H1 (cell line): ENCODE measurements at regions not wholly inside any gene's neighbourhood (a gene's known extent, or its start where the extent isn't known, plus 50 kb on each side); places are given as distances from the start of the nearest gene placed in this dataset.
A peak's percentile ranks its signal among the peaks of the same experiment; 100 is the strongest.

Experiments used
- CTCF ChIA-PET: fragments of 300-600 bp; sonication (Branson Sonifier 250); formaldehyde crosslinking; loops from one replicate; lab custom pipeline; 2021; ENCODE audit not compliant: partially characterized antibody; lab: Charles Lee
- POLR2A ChIA-PET: fragments of 300-600 bp; sonication (Branson Sonifier 250); formaldehyde crosslinking; loops from one replicate; lab custom pipeline; 2021; ENCODE audit warnings: inconsistent platforms; ENCODE audit not compliant: partially characterized antibody; lab: Charles Lee
- DNase-seq, 2 experiments: peaks; one replicate each; pipeline versions ENCODE4 v3.0.0 to v3.0.0-alpha.2; 2010 to 2022; ENCODE audit warnings: low spot score in 2 of 2, low read depth in 1 of 2, mixed read lengths in 1 of 2
- FAIRE-seq: peaks from 2 replicates; lab custom pipeline; 2011; peaks lifted over from hg19 to GRCh38; lab: Jason Lieb, UNC
- H2AFZ ChIP-seq: 2 replicates; pipeline ENCODE4 v1.8.1; 2012; ENCODE audit warnings: low read length, inconsistent platforms
- H2AK5ac ChIP-seq: 2 replicates; pipeline ENCODE4 v1.6.1; 2013; ENCODE audit warnings: low read depth, low read length
- H2BK120ac ChIP-seq: replicated peaks from 2 replicates; pipeline ENCODE3; 2013; ENCODE audit warnings: low read depth, low read length, inconsistent platforms
- H2BK12ac ChIP-seq: 2 replicates; pipeline ENCODE4 v1.6.1; 2013; ENCODE audit warnings: low read depth, low read length
- H2BK15ac ChIP-seq: 2 replicates; pipeline ENCODE4 v1.6.1; 2013; ENCODE audit warnings: low read length
- H2BK20ac ChIP-seq: 2 replicates; pipeline ENCODE4 v1.6.1; 2013; ENCODE audit warnings: low read length
- H2BK5ac ChIP-seq: 2 replicates; pipeline ENCODE4 v1.6.1; 2013; ENCODE audit warnings: low read depth, low read length
- H3K14ac ChIP-seq: 2 replicates; pipeline ENCODE4 v1.6.1; 2013; ENCODE audit warnings: inconsistent platforms; ENCODE audit not compliant: insufficient read length
- H3K18ac ChIP-seq: 2 replicates; pipeline ENCODE4 v1.6.1; 2013; ENCODE audit warnings: low read length; ENCODE audit errors: extremely low read depth
- H3K23ac ChIP-seq: 2 replicates; pipeline ENCODE4 v1.6.1; 2013; ENCODE audit warnings: inconsistent platforms; ENCODE audit not compliant: insufficient read length
- H3K23me2 ChIP-seq: 2 replicates; pipeline ENCODE4 v1.6.1; 2013; ENCODE audit warnings: low read depth, low read length
- H3K27ac ChIP-seq: 2 replicates; pipeline ENCODE4 v1.6.1; 2011; ENCODE audit warnings: low read depth, low read length, inconsistent platforms
- H3K27me3 ChIP-seq, 4 experiments: replicated peaks in 1 of 4; 1 replicate in 1 of 4; 2 replicates in 3 of 4; pipeline versions ENCODE4 v1.6.1 to v1.8.1; 2011 to 2013; ENCODE audit warnings: low read length in 3 of 4, mild to moderate bottlenecking in 3 of 4, inconsistent platforms in 2 of 4, mixed read lengths in 2 of 4, moderate library complexity in 1 of 4; ENCODE audit not compliant: control insufficient read depth in 3 of 4, insufficient read depth in 3 of 4; ENCODE audit errors: extremely low read depth in 1 of 4
- H3K36me3 ChIP-seq, 4 experiments: 2 replicates each; pipeline versions ENCODE4 v1.6.1 to v1.8.1; 2011 to 2013; ENCODE audit warnings: mild to moderate bottlenecking in 4 of 4, low read length in 3 of 4, moderate library complexity in 2 of 4, control low read depth in 1 of 4, inconsistent platforms in 1 of 4; ENCODE audit not compliant: insufficient read depth in 4 of 4, control insufficient read depth in 2 of 4
- H3K4ac ChIP-seq: replicated peaks from 2 replicates; pipeline ENCODE3; 2013; ENCODE audit warnings: low read length, low read depth, mixed read lengths, inconsistent platforms; ENCODE audit not compliant: insufficient read length
- H3K4me1 ChIP-seq, 4 experiments: replicated peaks in 1 of 4; 1 replicate in 1 of 4; 2 replicates in 3 of 4; pipeline versions ENCODE4 v1.6.1 to v1.8.1; 2011 to 2013; ENCODE audit warnings: low read length in 3 of 4, inconsistent platforms in 2 of 4, mixed read lengths in 1 of 4; ENCODE audit not compliant: insufficient read depth in 4 of 4, control insufficient read depth in 3 of 4
- H3K4me2 ChIP-seq, 2 experiments: 2 replicates each; pipeline versions ENCODE4 v1.6.1 to v1.8.1; 2011 to 2013; ENCODE audit warnings: low read depth in 2 of 2, low read length in 2 of 2, control low read depth in 1 of 2, inconsistent platforms in 1 of 2, mild to moderate bottlenecking in 1 of 2; ENCODE audit not compliant: insufficient read depth in 1 of 2
- H3K4me3 ChIP-seq, 4 experiments: fragments of 200-600, 300-600 bp in 1 of 4; sonication (generic), shearing (Covaris generic), sonication (Bioruptor Twin) in 1 of 4; 2 replicates each; pipeline versions ENCODE4 v1.5.1 to v1.8.1; 2011 to 2016; ENCODE audit warnings: low read length in 4 of 4, low read depth in 3 of 4, control low read depth in 2 of 4, inconsistent platforms in 2 of 4, mild to moderate bottlenecking in 2 of 4, mixed read lengths in 1 of 4, moderate library complexity in 1 of 4; ENCODE audit not compliant: insufficient read depth in 2 of 4; ENCODE audit errors: extremely low read depth in 1 of 4
- H3K56ac ChIP-seq: replicated peaks from 2 replicates; pipeline ENCODE3; 2013; ENCODE audit warnings: low read depth, mild to moderate bottlenecking, mixed read lengths, low read length, inconsistent platforms; ENCODE audit not compliant: insufficient read length
- H3K79me1 ChIP-seq: 2 replicates; pipeline ENCODE4 v1.6.1; 2013; ENCODE audit warnings: low read depth, low read length, control low read depth
- H3K79me2 ChIP-seq, 2 experiments: 2 replicates each; pipeline versions ENCODE4 v1.6.1 to v1.8.1; 2012 to 2013; ENCODE audit warnings: low read length in 2 of 2, mild to moderate bottlenecking in 2 of 2, inconsistent platforms in 1 of 2; ENCODE audit not compliant: insufficient read depth in 2 of 2, control insufficient read depth in 1 of 2
- H3K9ac ChIP-seq, 4 experiments: replicated peaks in 1 of 4; 1 replicate in 1 of 4; 2 replicates in 3 of 4; pipeline versions ENCODE4 v1.6.1 to v1.8.1; 2011 to 2013; ENCODE audit warnings: low read depth in 3 of 4, low read length in 3 of 4, control low read depth in 2 of 4, mild to moderate bottlenecking in 2 of 4, moderate library complexity in 2 of 4, inconsistent platforms in 1 of 4; ENCODE audit errors: extremely low read depth in 1 of 4
- H3K9me3 ChIP-seq, 2 experiments: 2 replicates each; pipeline versions ENCODE4 v1.6.1 to v1.8.1; 2012 to 2013; ENCODE audit warnings: mild to moderate bottlenecking in 2 of 2, moderate library complexity in 2 of 2, control low read depth in 1 of 2, inconsistent platforms in 1 of 2, low read depth in 1 of 2, low read length in 1 of 2, mixed read lengths in 1 of 2; ENCODE audit not compliant: insufficient read depth in 2 of 2
- H4K20me1 ChIP-seq, 2 experiments: replicated peaks in 1 of 2; 2 replicates each; pipeline versions ENCODE3 to v1.8.1; 2011 to 2013; ENCODE audit warnings: inconsistent platforms in 2 of 2, low read length in 2 of 2, mild to moderate bottlenecking in 1 of 2; ENCODE audit not compliant: insufficient read depth in 2 of 2, control insufficient read depth in 1 of 2
- H4K5ac ChIP-seq: 2 replicates; pipeline ENCODE4 v1.6.1; 2013; ENCODE audit warnings: low read length, low read depth, mixed read lengths, inconsistent platforms; ENCODE audit not compliant: insufficient read length
- H4K8ac ChIP-seq: 2 replicates; pipeline ENCODE4 v1.8.0; 2013; ENCODE audit warnings: mild to moderate bottlenecking, moderate library complexity, low read length, inconsistent platforms; ENCODE audit not compliant: insufficient read depth; ENCODE audit errors: extremely low read depth
- H4K91ac ChIP-seq: replicated peaks from 2 replicates; pipeline ENCODE3; 2013; ENCODE audit warnings: low read length, mixed read lengths, inconsistent platforms; ENCODE audit not compliant: insufficient read length
- CEBPB ChIP-seq: IDR thresholded peaks from 2 replicates; pipeline ENCODE4 v1.6.1; 2012; ENCODE audit warnings: low read depth, low read length
- CTBP2 ChIP-seq: IDR thresholded peaks from 2 replicates; pipeline ENCODE4 v1.7.0; 2011; ENCODE audit warnings: borderline replicate concordance, mild to moderate bottlenecking, moderate library complexity, mixed read lengths, low read length; ENCODE audit not compliant: insufficient read depth, insufficient read length
- FOSL1 ChIP-seq: IDR thresholded peaks from 2 replicates; pipeline ENCODE4 v1.6.1; 2011; ENCODE audit warnings: mild to moderate bottlenecking, low read depth, low read length, moderate library complexity; ENCODE audit not compliant: insufficient read depth
- TAF1 ChIP-seq: IDR thresholded peaks from 2 replicates; pipeline ENCODE4 v1.6.1; 2011; ENCODE audit warnings: mild to moderate bottlenecking, low read depth, low read length
- WGBS, 2 experiments: shearing (Covaris generic) in 1 of 2; methylation state at CpG; one replicate each; pipeline versions ENCODE4 v1.1.6 to v1.1.7; 2013 to 2015; ENCODE audit warnings: low lambda C conversion rate in 2 of 2, mixed read lengths in 2 of 2, inconsistent platforms in 1 of 2, low coverage in 1 of 2, missing lambda C conversion rate in 1 of 2; ENCODE audit not compliant: insufficient replicate concordance in 2 of 2, insufficient coverage in 1 of 2, insufficient read length in 1 of 2; ENCODE audit errors: extremely low coverage in 1 of 2, missing lambda C conversion rate in 1 of 2; 5-methylcytosine and 5-hydroxymethylcytosine counted together
- TF ChIP-seq, protein P1 (sequence below): IDR thresholded peaks from 2 replicates; pipeline ENCODE4 v1.6.1; 2011; ENCODE audit warnings: low read length, improper control_type of control experiment

DNA sequence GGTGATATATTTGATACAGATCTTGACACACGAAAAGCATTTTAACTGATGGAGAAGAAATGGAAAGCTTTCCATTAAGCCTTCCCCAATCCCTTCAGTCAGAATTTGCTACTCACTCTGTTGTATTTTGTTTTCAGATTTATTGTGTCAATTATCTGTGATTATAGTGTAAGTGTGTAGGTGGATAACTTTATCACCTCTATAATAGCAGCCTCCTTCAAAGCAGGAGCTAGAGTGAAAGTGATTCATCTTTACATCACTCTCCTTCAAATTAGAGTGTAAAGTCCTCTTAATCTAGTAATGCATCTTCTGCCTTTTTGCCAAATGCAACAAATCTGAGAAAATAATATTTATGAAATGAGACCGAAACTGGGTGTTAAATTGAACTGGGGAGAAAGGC is 459.7 kb upstream of the ZP4 start:
- H3K79me1 ChIP-seq = no peaks in the 10 kb centered on the region
- no peak overlapping the region for H3K4ac ChIP-seq
- no peak overlapping the region for H3K23ac ChIP-seq
- no peak overlapping the region for H3K27ac ChIP-seq
- no peak overlapping the region for H3K9ac ChIP-seq
- H2BK15ac ChIP-seq = no peak overlapping the region
- H3K14ac ChIP-seq = no peak overlapping the region
- no peak overlapping the region for H2BK12ac ChIP-seq
- H2BK5ac ChIP-seq = no peak overlapping the region
- TF ChIP-seq FOSL1 = no peak
- TF ChIP-seq, protein P1, sequence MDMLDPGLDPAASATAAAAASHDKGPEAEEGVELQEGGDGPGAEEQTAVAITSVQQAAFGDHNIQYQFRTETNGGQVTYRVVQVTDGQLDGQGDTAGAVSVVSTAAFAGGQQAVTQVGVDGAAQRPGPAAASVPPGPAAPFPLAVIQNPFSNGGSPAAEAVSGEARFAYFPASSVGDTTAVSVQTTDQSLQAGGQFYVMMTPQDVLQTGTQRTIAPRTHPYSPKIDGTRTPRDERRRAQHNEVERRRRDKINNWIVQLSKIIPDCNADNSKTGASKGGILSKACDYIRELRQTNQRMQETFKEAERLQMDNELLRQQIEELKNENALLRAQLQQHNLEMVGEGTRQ = no peak
- TF ChIP-seq CEBPB = no peak
- TF ChIP-seq TAF1 = no peak
- no peak for TF ChIP-seq CTBP2
- H3K18ac ChIP-seq = no peak overlapping the region
- no peaks in the 10 kb centered on the region for H3K4me1 ChIP-seq
- no peaks in the 10 kb centered on the region for H3K9me3 ChIP-seq
- 93% methylated on average over 2 of the region's 2 CpGs; no CpG with 5 or more reads in 1 of the 2 experiments for WGBS, 2 experiments
- no peaks in the 10 kb centered on the region for H3K79me2 ChIP-seq
- no peak overlapping the region for H3K4me2 ChIP-seq
- H4K20me1 ChIP-seq = no peaks in the 10 kb centered on the region
- H3K27me3 ChIP-seq = no peaks in the 10 kb centered on the region
- H2AFZ ChIP-seq = peak overlapping the region; percentile 54; the same call in 1 of the 2 replicates
- no peak for FAIRE-seq
- ChIA-PET CTCF (interaction anchor here (0.8 kb wide), 1 partner anchor 1602 kb away, joined by 3 read pairs; no protein-coding TSS in a partner anchor), POLR2A (no interaction called here)
- no peak overlapping the region for H3K56ac ChIP-seq
- no peak overlapping the region for H4K91ac ChIP-seq
- DNase-seq = no peak
- H2BK120ac ChIP-seq = no peak overlapping the region
- H2BK20ac ChIP-seq = no peak overlapping the region
- no peaks in the 10 kb centered on the region for H3K36me3 ChIP-seq
- no peak overlapping the region for H3K4me3 ChIP-seq
- no peak overlapping the region for H2AK5ac ChIP-seq
- no peak overlapping the region for H4K5ac ChIP-seq
- no peak overlapping the region for H4K8ac ChIP-seq
- no peaks in the 10 kb centered on the region for H3K23me2 ChIP-seq
